HL-60 (cell line): ENCODE measurements at regions not wholly inside any gene's neighbourhood (a gene's known extent, or its start where the extent isn't known, plus 50 kb on each side); places are given as distances from the start of the nearest gene placed in this dataset.
A peak's percentile ranks its signal among the peaks of the same experiment; 100 is the strongest.

Source experiments
- DNase-seq, 2 experiments: peaks; one replicate each; pipeline ENCODE4 v3.0.0-alpha.2; 2010 to 2020; ENCODE audit warnings: low read depth in 1 of 2, low spot score in 1 of 2
- H3K27ac ChIP-seq: fragments of 250-450 bp; sonication (Bioruptor Pico); replicated peaks from 2 replicates; pipeline ENCODE4 v1.5.1; 2020; ENCODE audit warnings: mild to moderate bottlenecking, moderate library complexity
- H3K27me3 ChIP-seq: fragments of 250-450 bp; sonication (Bioruptor Pico); 2 replicates; pipeline ENCODE4 v1.5.1; 2021; ENCODE audit warnings: mild to moderate bottlenecking, moderate library complexity; ENCODE audit not compliant: insufficient read depth, poor library complexity, severe bottlenecking
- H3K4me3 ChIP-seq: replicated peaks from 2 replicates; pipeline ENCODE4 v1.5.1; 2011; ENCODE audit warnings: mild to moderate bottlenecking, control low read depth, low read length; ENCODE audit not compliant: insufficient read depth
- GABPA ChIP-seq: IDR thresholded peaks from 2 replicates; pipeline ENCODE4 v1.6.1; 2012; ENCODE audit warnings: low read depth
- POLR2AphosphoS5 ChIP-seq: IDR thresholded peaks from 2 replicates; pipeline ENCODE4 v1.6.1; 2012; ENCODE audit warnings: low read depth
- SPI1 ChIP-seq: IDR thresholded peaks from 2 replicates; pipeline ENCODE4 v1.6.1; 2012; ENCODE audit warnings: low read depth, mild to moderate bottlenecking, borderline replicate concordance
- TF ChIP-seq, protein P1 (sequence below): IDR thresholded peaks from one replicate; pipeline ENCODE4 v1.5.1; 2011; ENCODE audit warnings: low read length, control low read depth, inconsistent platforms; ENCODE audit not compliant: insufficient read depth
- TF ChIP-seq, protein P2 (sequence below): IDR thresholded peaks from 2 replicates; pipeline ENCODE4 v1.6.1; 2012; ENCODE audit warnings: low read depth; ENCODE audit not compliant: insufficient replicate concordance

DNA sequence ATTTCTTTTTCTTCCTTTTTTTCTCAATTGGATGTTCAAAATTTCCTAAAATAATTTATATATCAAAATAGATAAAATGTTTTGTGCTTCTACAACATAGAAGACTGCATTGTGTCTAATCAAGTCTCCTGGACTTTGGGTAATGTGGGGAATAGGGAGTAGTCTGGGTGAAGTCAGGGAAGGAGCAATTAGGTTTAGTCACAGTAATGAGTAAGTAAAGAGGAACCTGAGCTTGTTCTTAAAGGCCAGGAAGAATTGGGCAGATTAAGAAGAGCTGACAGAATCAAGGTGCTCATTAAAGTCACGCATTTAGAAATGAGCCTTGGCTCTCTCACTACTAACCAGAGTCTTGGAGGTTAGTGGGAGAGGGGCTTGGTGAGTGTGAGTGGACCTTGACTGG lies 233.3 kb upstream of the SSTR1 start:
- H3K27me3 ChIP-seq: no peaks in the 10 kb centered on the region
- DNase-seq: no peak

DNA sequence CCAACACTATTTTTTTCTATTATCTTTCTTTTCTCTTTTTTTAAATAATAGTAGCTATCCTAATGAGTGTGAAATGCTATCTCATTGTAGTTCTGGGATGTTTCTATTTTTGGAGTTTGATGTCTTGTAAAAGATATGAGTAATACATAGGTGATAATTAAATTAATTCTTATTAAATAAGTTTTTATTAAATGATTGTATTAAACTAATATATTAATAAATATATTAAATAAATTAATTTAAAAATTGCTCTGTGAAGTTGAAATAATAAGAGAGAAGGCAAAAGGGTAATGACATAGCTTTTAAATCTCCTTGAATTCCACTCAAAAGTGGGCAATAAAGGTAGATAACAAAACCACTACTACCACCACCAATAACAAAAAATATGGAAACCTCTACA lies 230.2 kb upstream of the SSTR1 start:
- TF ChIP-seq, protein P1, sequence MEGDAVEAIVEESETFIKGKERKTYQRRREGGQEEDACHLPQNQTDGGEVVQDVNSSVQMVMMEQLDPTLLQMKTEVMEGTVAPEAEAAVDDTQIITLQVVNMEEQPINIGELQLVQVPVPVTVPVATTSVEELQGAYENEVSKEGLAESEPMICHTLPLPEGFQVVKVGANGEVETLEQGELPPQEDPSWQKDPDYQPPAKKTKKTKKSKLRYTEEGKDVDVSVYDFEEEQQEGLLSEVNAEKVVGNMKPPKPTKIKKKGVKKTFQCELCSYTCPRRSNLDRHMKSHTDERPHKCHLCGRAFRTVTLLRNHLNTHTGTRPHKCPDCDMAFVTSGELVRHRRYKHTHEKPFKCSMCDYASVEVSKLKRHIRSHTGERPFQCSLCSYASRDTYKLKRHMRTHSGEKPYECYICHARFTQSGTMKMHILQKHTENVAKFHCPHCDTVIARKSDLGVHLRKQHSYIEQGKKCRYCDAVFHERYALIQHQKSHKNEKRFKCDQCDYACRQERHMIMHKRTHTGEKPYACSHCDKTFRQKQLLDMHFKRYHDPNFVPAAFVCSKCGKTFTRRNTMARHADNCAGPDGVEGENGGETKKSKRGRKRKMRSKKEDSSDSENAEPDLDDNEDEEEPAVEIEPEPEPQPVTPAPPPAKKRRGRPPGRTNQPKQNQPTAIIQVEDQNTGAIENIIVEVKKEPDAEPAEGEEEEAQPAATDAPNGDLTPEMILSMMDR: no peak
- no peaks in the 10 kb centered on the region for H3K27me3 ChIP-seq
- H3K27ac ChIP-seq: no peak overlapping the region
- DNase-seq: no peak
- H3K4me3 ChIP-seq: no peak overlapping the region

More for the DNA sequence above, 233.3 kb upstream of the SSTR1 start:
- no peak overlapping the region for H3K4me3 ChIP-seq
- H3K27ac ChIP-seq: no peak overlapping the region
- TF ChIP-seq POLR2AphosphoS5: no peak
- TF ChIP-seq GABPA: no peak
- TF ChIP-seq, protein P2, sequence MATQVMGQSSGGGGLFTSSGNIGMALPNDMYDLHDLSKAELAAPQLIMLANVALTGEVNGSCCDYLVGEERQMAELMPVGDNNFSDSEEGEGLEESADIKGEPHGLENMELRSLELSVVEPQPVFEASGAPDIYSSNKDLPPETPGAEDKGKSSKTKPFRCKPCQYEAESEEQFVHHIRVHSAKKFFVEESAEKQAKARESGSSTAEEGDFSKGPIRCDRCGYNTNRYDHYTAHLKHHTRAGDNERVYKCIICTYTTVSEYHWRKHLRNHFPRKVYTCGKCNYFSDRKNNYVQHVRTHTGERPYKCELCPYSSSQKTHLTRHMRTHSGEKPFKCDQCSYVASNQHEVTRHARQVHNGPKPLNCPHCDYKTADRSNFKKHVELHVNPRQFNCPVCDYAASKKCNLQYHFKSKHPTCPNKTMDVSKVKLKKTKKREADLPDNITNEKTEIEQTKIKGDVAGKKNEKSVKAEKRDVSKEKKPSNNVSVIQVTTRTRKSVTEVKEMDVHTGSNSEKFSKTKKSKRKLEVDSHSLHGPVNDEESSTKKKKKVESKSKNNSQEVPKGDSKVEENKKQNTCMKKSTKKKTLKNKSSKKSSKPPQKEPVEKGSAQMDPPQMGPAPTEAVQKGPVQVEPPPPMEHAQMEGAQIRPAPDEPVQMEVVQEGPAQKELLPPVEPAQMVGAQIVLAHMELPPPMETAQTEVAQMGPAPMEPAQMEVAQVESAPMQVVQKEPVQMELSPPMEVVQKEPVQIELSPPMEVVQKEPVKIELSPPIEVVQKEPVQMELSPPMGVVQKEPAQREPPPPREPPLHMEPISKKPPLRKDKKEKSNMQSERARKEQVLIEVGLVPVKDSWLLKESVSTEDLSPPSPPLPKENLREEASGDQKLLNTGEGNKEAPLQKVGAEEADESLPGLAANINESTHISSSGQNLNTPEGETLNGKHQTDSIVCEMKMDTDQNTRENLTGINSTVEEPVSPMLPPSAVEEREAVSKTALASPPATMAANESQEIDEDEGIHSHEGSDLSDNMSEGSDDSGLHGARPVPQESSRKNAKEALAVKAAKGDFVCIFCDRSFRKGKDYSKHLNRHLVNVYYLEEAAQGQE: no peak
- TF ChIP-seq, protein P1: no peak
- no peak for TF ChIP-seq SPI1

DNA sequence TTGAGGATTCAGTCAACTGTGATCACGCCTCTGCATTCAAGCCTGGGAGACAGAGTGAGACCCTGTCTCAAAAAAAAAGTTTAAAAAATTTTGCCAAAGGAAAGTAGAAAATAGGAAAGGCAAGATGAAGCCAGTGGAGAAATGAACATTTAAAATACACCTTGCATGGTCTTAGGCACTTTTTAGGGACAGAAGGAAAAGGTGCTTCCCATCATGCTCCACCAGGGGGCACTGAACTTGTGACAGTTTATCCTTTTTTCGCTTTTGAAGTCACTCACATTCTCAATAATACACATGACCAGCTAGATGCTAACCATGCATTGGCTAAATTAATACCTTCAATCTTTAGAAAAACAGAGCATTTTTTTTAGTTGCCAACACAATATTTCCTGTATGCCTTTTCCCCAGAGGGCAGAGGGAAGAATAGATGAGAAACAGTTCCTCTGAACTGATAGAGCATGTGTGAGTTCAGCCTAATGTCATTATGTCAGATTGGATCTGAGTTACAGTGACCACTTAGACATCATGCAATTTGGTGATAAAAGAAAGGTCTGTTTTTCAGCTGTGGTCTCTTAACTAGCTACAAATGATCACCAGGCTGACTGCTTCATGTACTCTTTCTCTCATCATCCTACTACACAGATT lies 221.8 kb upstream of the SSTR1 start:
- peak in 1 of 2 experiments; percentile 18 for DNase-seq
- no peak for TF ChIP-seq GABPA
- TF ChIP-seq, protein P1: peak; percentile 62
- H3K4me3 ChIP-seq: no peak overlapping the region
- no peak overlapping the region for H3K27ac ChIP-seq
- no peaks in the 10 kb centered on the region for H3K27me3 ChIP-seq

DNA sequence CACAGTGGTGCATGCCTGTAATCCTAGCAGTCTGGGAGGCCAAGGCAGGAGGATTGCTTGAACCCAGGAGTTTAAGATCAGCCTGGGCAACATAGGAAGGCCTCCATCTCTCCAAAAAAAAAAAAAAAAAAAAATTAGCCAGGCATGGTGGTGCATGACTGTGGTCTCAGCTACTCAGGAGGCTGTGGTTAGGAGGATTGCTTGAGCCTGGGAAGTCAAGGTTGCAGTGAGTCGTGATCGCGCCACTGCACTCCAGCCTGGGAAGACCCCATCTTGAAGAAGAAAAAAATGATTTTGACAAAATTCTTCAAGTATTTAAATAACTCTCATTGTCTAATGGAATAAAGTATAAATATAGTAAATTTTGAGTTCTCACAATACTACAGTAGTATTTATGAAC lies 219.2 kb upstream of the SSTR1 start:
- no peak for TF ChIP-seq SPI1
- TF ChIP-seq GABPA: no peak
- TF ChIP-seq, protein P2: no peak
- TF ChIP-seq POLR2AphosphoS5: no peak
- TF ChIP-seq, protein P1: no peak
- Histone ChIP-seq H3K27ac (no peak overlapping the region), H3K4me3 (no peak overlapping the region), H3K27me3 (no peaks in the 10 kb centered on the region)
- DNase-seq: no peak
